Pancreas (tissue), 10 donors: ENCODE measurements at regions not wholly inside any gene's neighbourhood (a gene's known extent, or its start where the extent isn't known, plus 50 kb on each side); places are given as distances from the start of the nearest gene placed in this dataset.
"Not testable (repeated sequence)": the region's sequence is repeated elsewhere in the genome, so short reads cannot be mapped to it uniquely, and the experiment has no call there.

Source experiments
- ATAC-seq, 4 donors: fragments of 200-7000 bp; cut with Tn5 transposase; one replicate each; pipeline versions ENCODE4 v1.8.0 to v1.9.1; 2020; ENCODE audit warnings: mild to moderate bottlenecking in 4 of 4, moderate library complexity in 4 of 4
- DNase-seq, 6 donors: peaks; one replicate each; pipeline ENCODE4 v3.0.0-alpha.2; 2020
- FAIRE-seq: peaks from 2 replicates; lab custom pipeline; 2012; peaks lifted over from hg19 to GRCh38; lab: Jason Lieb, UNC
- H3K27ac ChIP-seq, 4 donors: fragments of 200-600 bp; sonication (generic); 1 replicate in 3 of 4; 2 replicates in 1 of 4; pipeline versions ENCODE4 v1.5.0 to v1.8.0; 2020
- H3K27me3 ChIP-seq, 4 donors: fragments of 200-600 bp; one replicate each; pipeline ENCODE4 v1.8.0; 2021
- H3K36me3 ChIP-seq, 3 donors: fragments of 200-600 bp; sonication (generic) in 1 of 3; one replicate each; pipeline versions ENCODE4 v1.5.0 to v1.8.0; 2020 to 2021
- H3K4me1 ChIP-seq, 3 donors: fragments of 200-600 bp; one replicate each; pipeline ENCODE4 v1.8.0; 2021
- H3K4me3 ChIP-seq, 4 donors: fragments of 200-600 bp; sonication (generic) in 2 of 4; one replicate each; pipeline versions ENCODE4 v1.5.0 to v1.8.0; 2020 to 2021
- H3K9me3 ChIP-seq, 4 donors: fragments of 200-600 bp; one replicate each; pipeline ENCODE4 v1.8.0; 2021
- CTCF ChIP-seq, 4 donors: fragments of 200-600 bp; sonication (generic) in 3 of 4; IDR thresholded peaks; one replicate each; pipeline versions ENCODE4 v1.5.0 to v1.8.0; 2021; ENCODE audit warnings: antibody characterized with exemption in 4 of 4
- WGBS, 2 donors: extraction: QIAGEN DNeasy Blood & Tissue Kit; methylation state at CpG; one replicate each; pipeline ENCODE4 v1.1.7; 2013; 5-methylcytosine and 5-hydroxymethylcytosine counted together
- intact Hi-C, 3 donors: fragments of 100-400 bp; cut with DNase I; formaldehyde crosslinking; loops; one replicate each; pipeline versions ENCODE4 v1.11.1 to v1.14.2; 2022
- donor health status: healthy with polysubstance abuse.
- donor health status: DM: no; HTN: no; CAD: no; lungs with moderate emphysema.
- donor health status: DM: no; HTN: no; CAD: no.
- donor health status: control.
- donor health status: control.
- donor health status: Bipolar disorder and iron deficiency.
- donor health status: DM: yes; HTN: yes; CAD: no.
- donor health status: DM: no; HTN: no; CAD: no.
- donor health status: DM: no; HTN: no; CAD: no.
- donor health status: DM: yes; HTN: yes; CAD: no.

- no peak for TF ChIP-seq CTCF (IDR thresholded peaks at IDR 0.05)
- intact Hi-C loops: no loop called here
These were observed 343.2 kb downstream of the EIPR1 start for GRCh38 chr2:3034396-3034795.

GRCh38 chr2:3033315-3033714 is 344.3 kb downstream of the EIPR1 start:
- intact Hi-C loops: no loop called here
- H3K36me3 ChIP-seq: no peaks in the 10 kb centered on the region
- no peak for DNase-seq
- FAIRE-seq: no peak
- no peaks in the 10 kb centered on the region for H3K9me3 ChIP-seq
- H3K4me1 ChIP-seq: no peaks in the 10 kb centered on the region
- no peak for TF ChIP-seq CTCF (IDR thresholded peaks at IDR 0.05)
- H3K4me3 ChIP-seq: no peak overlapping the region
- no peak for ATAC-seq
- no peak overlapping the region for H3K27ac ChIP-seq
- WGBS, 2 donors: 72 to 77% methylated on average over 8 of the region's 8 CpGs
- H3K27me3 ChIP-seq: no peaks in the 10 kb centered on the region

More at GRCh38 chr2:3034396-3034795, 343.2 kb downstream of the EIPR1 start:
- H3K36me3 ChIP-seq: no peaks in the 10 kb centered on the region
- FAIRE-seq (no peak), DNase-seq (no peak), ATAC-seq (no peak)
- no peaks in the 10 kb centered on the region for H3K4me1 ChIP-seq
- no peak overlapping the region for H3K27ac ChIP-seq
- no peaks in the 10 kb centered on the region for H3K27me3 ChIP-seq
- H3K4me3 ChIP-seq: no peak overlapping the region
- H3K9me3 ChIP-seq: no peaks in the 10 kb centered on the region
- 70 to 73% methylated on average over 7 of the region's 7 CpGs for WGBS, 2 donors

- DNase-seq, intact Hi-C loops, H3K4me1 ChIP-seq, ATAC-seq, FAIRE-seq, H3K36me3 ChIP-seq, H3K27ac ChIP-seq, H3K9me3 ChIP-seq, H3K27me3 ChIP-seq, H3K4me3 ChIP-seq: not testable (repeated sequence)
- WGBS, 2 donors: 58 to 67% methylated on average over 9 of the region's 9 CpGs
These were observed 346.8 kb downstream of the EIPR1 start for GRCh38 chr2:3030791-3031190.

GRCh38 chr2:3025984-3026383 is 351.6 kb downstream of the EIPR1 start:
- no peaks in the 10 kb centered on the region for H3K36me3 ChIP-seq
- H3K4me1 ChIP-seq: no peaks in the 10 kb centered on the region
- DNase-seq (no peak), ATAC-seq (no peak), FAIRE-seq (no peak)
- intact Hi-C loops: no loop called here
- H3K4me3 ChIP-seq: no peak overlapping the region
- no peaks in the 10 kb centered on the region for H3K27me3 ChIP-seq
- no peak for TF ChIP-seq CTCF (IDR thresholded peaks at IDR 0.05)
- H3K27ac ChIP-seq: no peak overlapping the region
- WGBS, 2 donors: 70 to 73% methylated on average over 1 of the region's 1 CpG
- no peaks in the 10 kb centered on the region for H3K9me3 ChIP-seq

- FAIRE-seq (no peak), ATAC-seq (no peak), DNase-seq (no peak)
- intact Hi-C loops: no loop called here
- Histone ChIP-seq H3K4me1 (no peaks in the 10 kb centered on the region), H3K36me3 (no peaks in the 10 kb centered on the region), H3K27ac (no peak overlapping the region), H3K9me3 (no peaks in the 10 kb centered on the region), H3K4me3 (no peak overlapping the region), H3K27me3 (no peaks in the 10 kb centered on the region)
- TF ChIP-seq CTCF (IDR thresholded peaks at IDR 0.05): no peak
- WGBS, 2 donors: 42 to 47% methylated on average over 6 of the region's 6 CpGs
These were observed 352.4 kb downstream of the EIPR1 start for GRCh38 chr2:3025261-3025660.
